Left colon (tissue), 2 donors: ENCODE measurements at regions not wholly inside any gene's neighbourhood (a gene's known extent, or its start where the extent isn't known, plus 50 kb on each side); places are given as distances from the start of the nearest gene placed in this dataset.

ENCODE experiments used
- ATAC-seq: fragments of 200-7000 bp; cut with Tn5 transposase; one replicate; pipeline ENCODE4 v1.9.1; 2020; ENCODE audit warnings: mild to moderate bottlenecking, moderate library complexity
- DNase-seq, 2 donors: peaks; one replicate each; pipeline ENCODE4 v3.0.0-alpha.2; 2020
- intact Hi-C, 2 donors: fragments of 100-400 bp; cut with DNase I in 1 of 2; cut with micrococcal nuclease in 1 of 2; formaldehyde crosslinking; loops; one replicate each; pipeline versions ENCODE4 v1.11.2 to v1.14.0; 2022; cut with DNase I, micrococcal nuclease
- donor health status: DM: no; HTN: no; CAD: no.
- donor health status: DM: yes; HTN: yes; CAD: no.

DNA sequence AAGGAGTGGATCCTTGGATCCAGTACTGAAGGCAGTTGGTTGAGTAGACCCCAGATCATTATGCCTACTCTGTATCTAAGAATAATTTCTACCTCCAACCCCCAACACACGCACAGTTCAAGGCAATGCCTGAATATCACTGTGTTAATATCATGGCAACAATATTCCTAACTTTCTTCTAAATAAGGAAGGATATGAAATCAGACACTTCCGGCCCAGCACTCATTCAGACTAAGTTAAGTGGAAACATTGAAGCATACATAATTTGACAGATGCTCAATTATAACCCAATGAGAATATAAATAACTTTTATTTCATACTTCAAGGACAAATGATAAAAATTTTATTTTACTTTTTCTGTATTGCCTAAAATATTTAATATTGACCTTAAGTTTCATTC, 153.6 kb upstream of the COL3A1 start:
- ATAC-seq: no peak
- no peak for DNase-seq
- intact Hi-C loops: no loop called here

DNA sequence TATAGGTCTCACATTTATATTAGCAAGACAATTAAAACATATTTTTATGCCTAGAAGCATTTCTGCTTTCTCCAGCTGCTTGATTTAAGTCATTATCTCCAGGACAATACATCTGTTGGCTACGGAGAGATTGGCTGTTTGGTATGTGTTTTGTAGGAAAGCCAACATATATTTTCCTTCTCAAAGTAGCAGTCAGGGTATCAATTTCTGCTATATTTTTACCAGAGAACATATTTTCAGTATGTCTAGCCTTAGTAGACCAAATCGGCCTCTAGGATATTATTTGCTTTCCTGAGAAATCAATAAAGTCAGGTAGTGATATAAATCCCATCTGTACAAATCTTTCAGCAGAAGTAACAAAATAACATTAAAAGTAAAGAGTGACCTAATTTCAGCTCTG, 150.0 kb upstream of the COL3A1 start:
- DNase-seq (no peak), ATAC-seq (no peak)
- intact Hi-C loops: no loop called here

DNA sequence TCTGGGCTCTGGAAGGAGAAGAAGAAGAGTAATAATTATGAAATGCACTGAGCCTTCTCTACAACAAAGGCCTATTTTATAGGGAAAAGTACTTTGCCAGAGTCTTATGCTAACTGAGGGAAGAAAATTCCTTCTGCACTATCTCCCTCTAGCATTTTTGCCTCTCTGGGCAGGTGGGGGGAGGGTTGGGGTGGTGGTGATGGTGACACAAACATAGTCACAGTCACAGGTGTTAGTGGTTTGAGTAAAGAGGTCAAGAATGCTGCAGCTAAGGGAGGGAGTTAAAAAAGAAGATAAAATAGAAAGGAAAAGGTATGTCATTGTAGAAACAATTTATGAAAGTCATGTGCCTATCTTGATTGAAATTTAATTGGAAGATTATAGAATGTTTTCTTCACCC, 140.8 kb upstream of the COL3A1 start:
- intact Hi-C loops: no loop called here
- DNase-seq: no peak
- ATAC-seq: no peak

DNA sequence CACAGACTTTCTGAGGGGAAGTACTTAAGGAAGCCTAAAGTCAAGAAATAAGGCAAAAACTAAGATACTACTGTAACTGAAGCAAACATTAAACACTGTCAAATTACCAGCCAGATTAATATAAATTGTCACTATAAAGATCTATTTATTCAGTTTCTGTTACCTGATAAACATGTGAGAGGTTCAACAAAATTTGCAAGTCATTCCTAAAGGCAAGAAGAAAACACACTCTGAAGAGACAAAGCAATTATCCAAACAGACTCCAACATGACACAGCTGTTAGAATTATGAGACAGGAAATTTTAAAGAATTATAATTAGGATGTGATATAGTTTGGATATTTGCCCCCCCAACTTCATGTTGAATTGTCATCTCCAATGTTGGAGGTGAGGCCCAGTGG, 140.4 kb upstream of the COL3A1 start:
- intact Hi-C loops: no loop called here
- DNase-seq (no peak), ATAC-seq (no peak)

DNA sequence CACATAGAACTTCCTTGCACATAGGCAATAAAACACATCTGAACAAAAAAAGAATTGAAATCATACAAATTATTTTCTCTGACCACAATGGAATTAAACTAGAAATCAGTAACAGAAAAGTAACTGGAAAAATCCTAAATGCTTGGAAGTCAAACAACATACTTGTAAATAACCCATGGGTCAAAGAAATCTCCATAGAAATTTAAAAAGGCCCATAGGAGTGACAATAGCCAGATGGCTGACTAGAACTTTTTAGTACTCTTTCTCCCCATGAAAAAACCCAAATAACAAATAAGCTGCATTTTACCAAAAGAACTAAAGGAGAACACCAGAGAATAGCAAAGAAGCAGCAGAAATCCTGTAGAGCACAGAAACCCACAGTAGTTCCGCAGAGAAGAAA, 139.2 kb upstream of the COL3A1 start:
- DNase-seq: no peak
- intact Hi-C loops: no loop called here
- ATAC-seq: no peak

DNA sequence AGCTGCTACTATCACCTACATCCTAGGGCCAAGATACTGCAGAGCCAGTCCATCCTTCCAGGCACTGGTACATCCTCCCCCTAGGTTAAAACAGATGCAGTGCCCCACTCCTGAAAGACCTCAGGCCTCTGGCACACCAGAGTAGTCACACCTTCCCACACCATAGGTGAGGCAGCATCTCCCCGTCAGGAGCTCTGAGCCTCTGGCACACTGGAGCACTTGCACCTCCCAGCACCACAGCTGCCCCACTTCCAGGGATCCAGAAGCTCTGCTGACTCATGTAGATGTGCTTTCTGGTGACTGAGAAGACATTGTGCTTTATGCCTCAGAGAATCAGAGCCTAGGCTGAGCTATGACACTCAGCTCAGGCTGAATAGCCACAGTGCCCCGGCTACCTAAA, 138.4 kb upstream of the COL3A1 start:
- DNase-seq: no peak
- ATAC-seq: no peak

DNA sequence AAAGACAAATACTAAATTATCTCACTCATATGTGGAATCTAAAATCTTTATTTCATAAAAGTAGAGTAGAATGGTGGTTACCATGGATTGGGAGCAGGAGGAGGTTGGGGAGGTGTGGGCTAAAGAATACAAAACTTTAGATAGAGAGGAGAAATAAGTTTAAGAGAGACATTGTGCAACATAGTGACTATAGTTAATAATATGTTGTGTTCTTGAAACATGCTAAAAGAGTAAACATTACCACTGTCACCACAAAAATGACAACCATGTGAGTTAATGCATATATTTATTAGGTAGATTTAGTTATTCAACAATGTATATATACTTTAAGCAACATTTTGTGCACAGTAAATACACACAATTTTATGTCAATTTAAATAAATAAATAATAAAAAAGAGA, 128.5 kb upstream of the COL3A1 start:
- intact Hi-C loops: no loop called here
- no peak for ATAC-seq
- DNase-seq: no peak

More for the DNA sequence above, 138.4 kb upstream of the COL3A1 start:
- intact Hi-C loops: no loop called here

DNA sequence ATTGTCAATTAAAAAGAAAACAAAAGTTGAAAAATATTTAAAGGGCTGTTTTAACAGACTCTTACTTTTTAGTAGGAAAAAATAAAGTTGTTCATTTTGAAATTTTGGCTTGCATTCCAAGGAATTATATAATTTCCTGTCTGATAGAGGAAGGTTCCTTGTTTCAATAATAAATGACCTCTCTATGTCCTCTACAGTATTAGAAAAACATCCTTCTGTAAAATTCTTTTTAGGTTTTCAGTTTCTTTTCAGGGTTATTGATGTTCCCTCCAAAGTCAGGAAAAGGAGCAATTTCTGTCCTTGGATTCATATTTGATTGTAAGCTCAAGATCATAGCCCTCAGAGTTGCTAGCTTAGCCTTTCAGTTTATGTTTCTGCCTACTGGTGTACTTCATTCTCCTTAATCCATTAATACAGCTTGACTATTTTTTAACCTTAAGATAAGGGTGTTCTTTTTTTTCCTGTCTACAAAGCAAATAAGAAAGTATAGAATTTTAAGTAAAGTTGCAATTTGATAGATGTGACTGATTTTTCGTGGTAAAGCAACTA, 125.2 kb upstream of the COL3A1 start:
- no peak for ATAC-seq
- DNase-seq: no peak
- intact Hi-C loops: no loop called here

DNA sequence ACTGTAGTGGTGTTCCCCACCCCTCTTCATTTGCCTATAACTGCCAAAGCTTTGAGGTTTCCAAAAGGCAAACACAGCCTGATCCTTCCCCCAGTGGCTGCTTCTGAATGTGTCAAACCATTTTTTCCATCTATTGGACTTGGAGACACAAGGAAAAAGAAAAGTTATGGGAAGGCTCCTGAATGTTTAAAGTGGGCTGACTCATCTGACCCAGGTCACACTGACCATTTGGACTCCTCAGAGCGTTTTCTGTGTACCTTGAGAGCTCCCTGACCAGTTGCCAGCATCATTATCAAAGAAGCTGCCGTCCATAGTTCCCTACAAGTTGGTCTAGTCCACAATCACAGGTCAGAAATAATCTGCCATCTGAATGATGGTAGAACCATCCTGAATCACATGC, 123.4 kb upstream of the COL3A1 start:
- ATAC-seq (no peak), DNase-seq (no peak)
- intact Hi-C loops: no loop called here

DNA sequence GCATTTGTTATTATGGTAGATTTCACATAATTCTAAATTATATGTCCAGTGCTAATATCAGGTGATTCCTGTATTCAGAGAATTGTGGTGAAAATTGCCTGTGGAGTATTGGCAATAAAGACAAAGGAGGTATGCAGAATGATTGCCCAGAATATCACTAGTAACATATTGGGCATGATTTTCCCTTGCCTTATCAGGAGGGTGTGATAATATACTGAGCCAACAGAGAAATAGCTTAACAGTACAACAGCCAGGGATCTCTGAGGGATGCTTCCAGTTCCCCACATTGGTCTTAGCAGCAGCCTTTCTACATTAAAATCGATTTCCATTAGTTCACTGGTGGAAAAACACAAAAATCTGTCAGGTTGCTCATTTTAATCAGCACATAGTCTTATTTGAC, 122.9 kb upstream of the COL3A1 start:
- ATAC-seq (no peak), DNase-seq (no peak)
- intact Hi-C loops: no loop called here

DNA sequence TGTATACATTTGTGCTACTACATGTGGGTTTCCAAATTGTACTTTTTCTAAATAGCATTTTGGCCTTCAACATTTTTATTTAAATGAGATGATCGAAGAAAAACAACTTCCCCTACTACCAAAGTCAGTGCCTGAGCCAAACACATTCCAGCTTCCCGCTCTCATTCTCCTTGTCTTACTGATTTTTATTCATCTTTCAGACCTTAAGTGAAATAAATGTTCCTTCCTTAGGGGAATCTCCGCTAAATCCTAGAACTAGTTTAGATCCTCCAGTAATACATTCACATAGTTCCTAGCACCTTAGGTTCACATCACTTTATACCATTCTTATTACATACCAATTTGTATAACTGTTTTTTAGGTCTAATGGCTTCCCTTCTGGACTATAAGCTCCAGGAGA, 122.3 kb upstream of the COL3A1 start:
- intact Hi-C loops: no loop called here
- no peak for ATAC-seq
- no peak for DNase-seq

DNA sequence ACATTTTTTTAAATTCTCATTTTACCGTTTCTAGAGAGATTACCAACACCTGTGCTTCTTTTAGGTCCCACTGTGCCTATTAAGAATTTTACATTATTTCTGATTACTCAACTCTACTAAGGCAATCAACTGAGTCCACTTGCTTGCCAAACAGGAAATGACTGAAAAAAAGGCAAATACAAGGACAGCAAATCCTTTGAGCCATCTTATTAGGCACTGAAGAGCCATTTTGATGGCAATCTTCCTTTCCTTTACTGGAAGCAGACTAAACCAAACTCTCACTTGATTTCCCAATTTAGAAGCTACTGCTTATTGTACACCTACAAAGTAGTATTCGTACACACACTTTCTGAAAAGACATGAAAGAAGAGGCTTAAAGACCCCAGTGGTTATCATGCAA, 121.4 kb upstream of the COL3A1 start:
- ATAC-seq (no peak), DNase-seq (no peak)
- intact Hi-C loops: no loop called here

DNA sequence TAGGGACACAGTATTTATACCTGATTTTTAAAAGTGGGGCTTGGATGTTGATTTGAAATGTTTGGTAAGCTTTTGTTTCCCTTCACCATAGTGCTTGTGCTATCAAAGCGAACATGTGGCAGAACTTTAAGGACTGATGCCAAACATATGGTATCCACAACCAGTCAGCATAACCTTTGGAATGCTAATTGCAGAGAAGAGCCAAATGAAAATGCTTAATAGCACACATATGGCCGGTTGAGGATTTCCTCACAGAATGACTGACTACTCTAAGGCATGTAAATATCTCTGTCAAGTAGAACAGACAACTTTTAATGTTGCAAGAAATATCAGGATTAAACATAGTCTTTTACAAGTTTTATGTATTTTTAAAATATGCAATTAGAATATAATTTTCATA, 120.9 kb upstream of the COL3A1 start:
- intact Hi-C loops: no loop called here

DNA sequence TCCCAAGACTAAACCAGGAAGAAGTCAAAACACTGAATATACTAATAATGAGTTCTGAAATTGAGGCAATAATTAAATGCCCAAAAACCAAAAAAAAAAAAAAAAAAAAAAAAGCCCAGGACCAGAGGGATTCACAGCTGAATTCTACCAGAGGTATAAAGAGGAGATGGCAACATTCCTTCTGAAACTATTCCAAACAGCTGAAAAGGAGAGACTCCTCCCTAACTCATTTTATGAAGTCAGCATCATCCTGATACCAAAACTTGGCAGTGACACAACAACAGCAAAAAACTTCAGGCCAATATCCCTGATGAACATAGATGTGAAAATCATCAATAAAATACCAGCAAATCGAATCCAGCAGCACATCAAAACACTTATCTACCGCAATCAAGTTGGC, 108.5 kb upstream of the COL3A1 start:
- DNase-seq (no peak), ATAC-seq (no peak)
- intact Hi-C loops: no loop called here

More for the DNA sequence above, 120.9 kb upstream of the COL3A1 start:
- ATAC-seq: no peak
- DNase-seq: no peak

DNA sequence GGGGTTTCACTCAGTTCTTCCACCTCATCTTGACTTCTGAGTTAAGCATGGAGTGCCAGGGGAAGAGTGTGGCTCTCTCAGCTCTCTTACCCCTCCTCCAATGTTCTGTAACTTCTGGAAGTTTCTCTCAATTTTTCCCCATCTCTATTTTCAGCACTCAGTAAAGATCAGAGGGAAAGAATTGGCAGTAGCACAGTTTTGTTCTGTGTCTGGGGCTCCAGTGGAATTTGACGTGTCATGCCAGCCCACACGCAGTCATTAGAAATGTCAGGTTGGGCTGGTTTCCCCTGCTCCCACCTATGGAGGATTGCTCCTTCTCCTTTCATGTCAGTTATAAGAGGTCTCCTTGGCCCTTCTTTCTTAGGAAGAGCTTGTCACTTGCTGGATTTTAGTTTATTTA, 104.6 kb upstream of the COL3A1 start:
- ATAC-seq (no peak), DNase-seq (no peak)
- intact Hi-C loops: no loop called here

DNA sequence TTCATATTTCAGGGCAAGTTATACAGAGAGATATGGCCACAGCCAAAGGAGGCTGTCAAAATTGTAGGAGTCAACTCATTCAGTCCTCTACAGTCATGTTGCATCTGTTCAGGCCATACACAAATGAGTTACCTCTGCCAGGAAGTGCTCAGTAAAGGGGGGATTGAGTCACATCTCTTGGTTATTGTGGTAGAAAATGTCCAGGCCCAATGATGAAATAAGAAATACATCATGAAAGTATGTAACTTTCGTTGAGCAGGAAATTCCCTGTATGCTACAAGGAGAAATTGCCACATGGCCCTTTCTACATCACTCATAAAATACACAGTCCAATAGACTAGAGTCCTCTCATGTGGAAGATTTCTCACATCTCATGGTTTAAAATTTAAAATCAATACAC, 103.9 kb upstream of the COL3A1 start:
- ATAC-seq: no peak

DNA sequence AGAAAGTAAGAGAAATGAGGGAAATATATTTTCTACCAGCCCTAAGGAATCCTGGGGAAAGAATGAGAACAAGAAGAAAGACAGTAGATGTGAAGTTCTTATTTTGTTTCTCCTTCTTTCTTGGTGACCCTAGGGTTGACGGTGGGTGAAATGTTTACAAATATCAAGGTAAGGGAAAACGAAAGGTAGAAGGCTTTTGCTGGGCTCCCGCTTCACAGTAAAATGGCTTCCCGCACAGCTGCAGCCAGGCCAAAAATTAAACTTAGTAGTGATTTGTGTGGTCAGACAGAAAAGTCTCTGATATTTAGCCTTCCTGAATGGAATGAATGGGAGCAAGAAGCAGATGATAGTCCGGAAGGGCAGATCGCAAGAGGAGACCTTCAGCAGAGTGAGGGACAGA, 99.1 kb upstream of the COL3A1 start:
- intact Hi-C loops: no loop called here
- ATAC-seq (no peak), DNase-seq (no peak)

More for the DNA sequence above, 103.9 kb upstream of the COL3A1 start:
- intact Hi-C loops: no loop called here
- no peak for DNase-seq

DNA sequence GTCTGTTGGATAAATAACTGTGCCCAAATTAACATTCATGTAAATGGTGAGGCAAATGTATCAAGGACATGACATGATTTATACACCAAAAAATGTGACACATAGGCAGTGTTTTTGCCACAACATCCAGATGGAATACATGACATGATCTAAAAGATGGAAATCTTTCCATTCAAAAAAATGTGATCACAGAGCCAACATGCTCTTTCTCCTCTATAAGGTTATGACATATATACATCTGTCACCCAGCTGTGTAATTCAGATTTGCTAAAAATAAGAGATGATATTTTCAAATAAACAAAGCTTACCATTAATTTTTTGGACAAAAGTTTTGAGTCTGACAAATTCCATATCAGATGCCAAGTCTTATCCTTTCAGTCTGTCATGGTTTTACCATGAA, 95.5 kb upstream of the COL3A1 start:
- ATAC-seq (no peak), DNase-seq (no peak)
- intact Hi-C loops: no loop called here

DNA sequence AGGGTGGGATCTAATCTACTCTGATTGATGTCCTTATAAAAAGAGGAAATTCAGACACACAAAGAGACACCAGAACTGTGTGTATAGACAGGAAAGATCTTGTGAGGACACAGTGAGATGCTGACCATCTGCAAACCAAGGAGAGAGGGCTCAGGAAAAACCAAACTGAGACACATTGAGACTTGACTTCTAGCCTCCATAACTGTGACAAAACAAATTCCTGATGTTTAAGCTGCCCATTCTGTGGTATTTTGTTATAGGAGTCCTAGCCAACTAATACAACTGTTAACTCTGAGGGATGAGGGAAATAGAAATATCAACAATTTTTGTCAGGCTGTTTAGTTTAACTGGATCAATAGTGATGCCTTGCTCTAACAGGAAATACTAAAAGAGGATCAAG, 93.4 kb upstream of the COL3A1 start:
- ATAC-seq: no peak

DNA sequence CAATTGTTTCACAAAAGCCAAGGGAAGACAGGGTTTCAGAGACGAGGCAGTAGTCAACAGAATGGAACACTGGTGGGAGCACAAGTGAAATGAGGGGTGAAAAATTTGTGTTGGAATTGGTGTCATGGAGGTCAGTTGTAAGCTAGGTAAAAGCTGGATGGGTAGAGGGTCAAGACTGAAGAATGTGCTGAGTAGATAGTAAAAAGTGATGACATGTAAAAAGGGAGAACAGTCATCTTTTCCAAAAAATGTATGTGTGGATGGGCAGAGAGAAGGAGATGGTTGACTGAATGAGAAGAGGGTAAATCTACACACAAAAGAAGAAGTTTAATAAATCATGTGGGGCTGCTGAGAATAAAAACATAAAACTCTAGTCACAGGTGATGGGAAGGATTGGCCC, 92.7 kb upstream of the COL3A1 start:
- DNase-seq (no peak), ATAC-seq (no peak)
- intact Hi-C loops: no loop called here

More for the DNA sequence above, 93.4 kb upstream of the COL3A1 start:
- intact Hi-C loops: no loop called here
- DNase-seq: no peak

DNA sequence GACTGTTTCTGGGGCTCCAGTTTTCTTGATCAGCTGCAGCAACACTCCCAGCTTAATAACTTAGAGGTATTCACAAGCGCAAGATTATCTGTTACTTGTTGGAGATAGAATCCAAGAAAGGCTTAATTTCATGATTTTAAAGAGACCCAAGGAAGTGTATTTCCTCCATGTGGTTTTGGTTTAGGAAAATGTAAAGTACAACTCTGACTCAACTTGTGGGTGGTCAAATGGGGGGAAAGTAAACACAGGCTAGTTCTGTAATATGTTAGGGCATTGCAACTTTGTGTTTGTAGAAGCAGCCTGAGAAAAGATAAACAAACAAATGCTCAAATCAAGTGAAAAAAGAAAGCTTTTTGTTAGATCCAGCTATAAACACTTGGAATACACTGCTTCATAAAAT, 90.1 kb upstream of the COL3A1 start:
- intact Hi-C loops: no loop called here
- ATAC-seq (no peak), DNase-seq (no peak)

DNA sequence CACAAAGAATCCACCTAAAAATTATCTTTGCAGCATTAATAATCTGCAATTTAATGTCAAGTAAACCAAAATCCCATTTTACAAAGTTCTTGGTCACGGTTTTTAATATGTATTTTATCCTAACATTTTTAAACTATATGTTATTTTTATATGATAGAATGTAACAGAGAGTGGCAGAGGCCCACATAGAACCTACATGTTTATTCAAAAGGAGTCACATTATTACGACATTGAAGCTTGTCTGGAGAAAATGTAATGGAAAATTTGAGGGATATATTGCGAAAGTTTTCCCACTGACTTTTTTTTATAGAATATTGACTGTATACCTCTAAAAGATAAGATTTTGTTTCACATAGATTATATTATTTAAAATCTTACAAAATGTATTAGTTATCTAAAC, 89.7 kb upstream of the COL3A1 start:
- ATAC-seq (no peak), DNase-seq (no peak)
- intact Hi-C loops: no loop called here
